Activated T-helper 2 cell treated with anti-CD3 and anti-CD28 coated beads, Interferon-gamma antibody, Interleukin-2, Interleukin-4, amounts not matched to agents 10 μg/mL and 5 μg/mL and 100 μg/mL, durations not matched to agents 14 hours and 24 hours and 36 hours (primary cell): ENCODE measurements at regions not wholly inside any gene's neighbourhood (a gene's known extent, or its start where the extent isn't known, plus 50 kb on each side); places are given as distances from the start of the nearest gene placed in this dataset.

Experiments used
- DNase-seq: peaks from one replicate; pipeline ENCODE4 v3.0.0; 2021; ENCODE audit warnings: low spot score
- H3K27ac Mint-ChIP-seq: one replicate; pipeline ENCODE4 v1.8.0; 2021; ENCODE audit warnings: mixed read lengths
- H3K27me3 Mint-ChIP-seq: one replicate; pipeline ENCODE4 v1.8.0; 2021; ENCODE audit warnings: low read depth, mixed read lengths
- H3K36me3 Mint-ChIP-seq: one replicate; pipeline ENCODE4 v1.8.0; 2021; ENCODE audit warnings: low read depth, mixed read lengths
- H3K4me1 Mint-ChIP-seq: one replicate; pipeline ENCODE4 v1.8.0; 2021; ENCODE audit warnings: low read depth, mixed read lengths
- H3K4me3 Mint-ChIP-seq: one replicate; pipeline ENCODE4 v1.8.0; 2021; ENCODE audit warnings: low read depth, mild to moderate bottlenecking, moderate library complexity, mixed read lengths
- H3K9me3 Mint-ChIP-seq: one replicate; pipeline ENCODE4 v1.8.0; 2021; ENCODE audit warnings: mixed read lengths
- intact Hi-C: fragments of 100-400 bp; cut with micrococcal nuclease; formaldehyde crosslinking; loops from one replicate; pipeline ENCODE4 v1.15.1; 2023

DNA sequence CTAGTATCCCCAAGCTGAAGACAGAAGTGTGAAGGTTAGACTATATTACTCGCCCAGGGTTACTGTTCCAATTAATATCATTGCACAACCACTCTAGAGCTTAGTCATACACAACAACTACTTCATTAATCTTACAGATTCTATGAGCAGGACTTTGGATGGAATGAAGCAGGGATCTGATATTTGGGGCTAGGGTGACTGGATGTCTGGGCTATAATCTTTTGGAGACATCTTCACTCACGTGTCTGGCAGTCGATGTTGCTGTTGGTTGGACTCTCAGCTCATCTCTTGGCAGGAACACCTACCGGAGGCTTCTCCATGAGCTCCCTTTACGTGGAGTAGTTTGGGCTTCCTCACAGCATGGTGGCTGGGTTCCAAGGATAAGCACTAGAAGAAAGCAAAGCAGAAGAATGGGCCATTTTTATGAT is 519.2 kb upstream of the B3GALT2 start:
- intact Hi-C loops: loop anchor here (10.0 kb wide), 1 partner anchor 1171 kb away; no protein-coding TSS in a partner anchor
- DNase-seq: no peak
- peaks cover 50% of the 10 kb centered on the region for H3K4me1 Mint-ChIP-seq
- no peaks in the 10 kb centered on the region for H3K27me3 Mint-ChIP-seq
- peaks cover 10% of the 10 kb centered on the region for H3K9me3 Mint-ChIP-seq
- H3K36me3 Mint-ChIP-seq: peaks cover 14% of the 10 kb centered on the region
- H3K27ac Mint-ChIP-seq: no peak overlapping the region
- H3K4me3 Mint-ChIP-seq: no peak overlapping the region

DNA sequence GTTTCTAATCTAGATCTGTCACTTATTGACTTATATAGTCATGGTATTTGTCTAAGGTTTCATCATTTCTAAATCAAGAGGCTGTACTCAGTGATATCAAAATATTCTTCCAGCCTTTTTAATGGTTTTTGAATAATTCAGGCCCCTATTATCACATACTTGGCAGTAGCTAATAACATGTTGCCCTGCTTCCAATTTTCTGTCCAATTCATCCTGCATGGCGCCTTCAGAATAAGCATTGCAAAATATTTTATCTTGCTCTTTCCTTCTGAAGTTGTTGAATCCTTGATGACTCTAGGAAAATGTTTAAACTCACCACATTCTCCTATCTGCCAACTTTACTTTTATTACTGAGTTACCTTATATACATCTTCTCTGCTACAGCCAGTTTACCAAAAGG is 517.2 kb upstream of the B3GALT2 start:
- no peak for DNase-seq
- Mint-ChIP-seq H3K9me3 (peaks cover 10% of the 10 kb centered on the region), H3K4me3 (no peak overlapping the region), H3K36me3 (peaks cover 14% of the 10 kb centered on the region), H3K4me1 (peaks cover 52% of the 10 kb centered on the region), H3K27ac (no peak overlapping the region), H3K27me3 (no peaks in the 10 kb centered on the region)
- intact Hi-C loops: loop anchor here (5.0 to 10.0 kb wide), 3 partner anchors 111 to 1169 kb away; no protein-coding TSS in a partner anchor

- H3K27ac Mint-ChIP-seq: no peak overlapping the region
- peaks cover 52% of the 10 kb centered on the region for H3K4me1 Mint-ChIP-seq
- no peaks in the 10 kb centered on the region for H3K27me3 Mint-ChIP-seq
- intact Hi-C loops: loop anchor here (5.0 to 10.0 kb wide), 3 partner anchors 111 to 1168 kb away; no protein-coding TSS in a partner anchor
- peaks cover 14% of the 10 kb centered on the region for H3K36me3 Mint-ChIP-seq
- no peak for DNase-seq
- no peak overlapping the region for H3K4me3 Mint-ChIP-seq
- H3K9me3 Mint-ChIP-seq: peaks cover 10% of the 10 kb centered on the region
Measured at GRCh38 chr1:193703121-193703520, 516.7 kb upstream of the B3GALT2 start.

DNA sequence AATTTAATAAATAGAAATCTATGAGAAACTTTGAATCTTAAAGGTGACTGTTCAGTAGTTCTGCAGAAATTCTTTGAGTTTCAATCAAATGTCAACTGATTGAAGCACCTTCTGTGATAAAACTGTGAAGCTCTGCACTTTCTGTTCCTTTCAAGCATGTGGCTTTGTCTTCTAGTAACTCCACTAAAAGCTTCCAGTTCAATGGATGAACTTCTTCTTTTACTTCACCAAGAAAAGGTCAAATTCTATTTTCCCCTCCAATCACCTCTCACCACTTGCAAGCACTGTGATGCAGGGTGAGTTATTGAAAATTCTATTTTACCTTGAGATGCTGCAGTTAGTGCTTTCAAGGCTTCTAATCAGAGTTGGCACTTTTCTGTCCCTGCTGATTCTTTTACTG is 515.3 kb upstream of the B3GALT2 start:
- peaks cover 14% of the 10 kb centered on the region for H3K36me3 Mint-ChIP-seq
- no peaks in the 10 kb centered on the region for H3K27me3 Mint-ChIP-seq
- no peak for DNase-seq
- peaks cover 42% of the 10 kb centered on the region for H3K4me1 Mint-ChIP-seq
- peaks cover 10% of the 10 kb centered on the region for H3K9me3 Mint-ChIP-seq
- peak overlapping the region; percentile 72 for H3K27ac Mint-ChIP-seq
- intact Hi-C loops: loop anchor here (1.0 to 10.0 kb wide), 12 partner anchors 23 to 1167 kb away; no protein-coding TSS in a partner anchor
- H3K4me3 Mint-ChIP-seq: no peak overlapping the region

DNA sequence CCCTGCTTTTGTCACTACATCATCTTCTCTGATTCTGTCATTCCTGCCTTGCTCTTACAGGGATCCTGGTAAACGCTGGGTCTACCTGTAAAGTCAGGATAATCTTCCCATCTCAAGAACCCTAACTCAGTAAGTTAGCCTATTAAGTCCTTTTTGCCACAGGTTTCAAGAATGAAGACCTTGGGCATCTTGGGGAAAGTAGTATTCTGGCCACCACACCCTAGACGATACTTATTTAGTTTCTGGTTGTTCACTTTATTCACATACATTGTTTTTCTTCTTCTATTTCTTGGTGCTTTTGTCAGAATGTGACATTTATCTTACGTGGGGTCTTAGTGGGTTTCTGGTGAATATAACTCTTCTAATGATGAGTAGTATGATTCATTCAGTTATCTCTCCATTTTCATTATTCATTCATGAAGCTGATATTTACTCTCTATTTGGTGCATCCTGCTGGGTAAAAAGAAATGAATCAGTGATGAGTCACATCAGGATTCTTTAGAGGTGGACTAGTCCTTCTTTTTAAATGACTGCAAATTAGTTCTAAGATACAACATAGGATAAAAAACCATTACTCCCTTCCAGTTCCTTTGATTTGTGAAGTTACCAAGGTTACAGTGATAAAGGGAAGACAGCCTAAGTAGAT is 514.4 kb upstream of the B3GALT2 start:
- Mint-ChIP-seq H3K4me1 (peaks cover 38% of the 10 kb centered on the region), H3K27ac (peak overlapping the region; percentile 72), H3K27me3 (no peaks in the 10 kb centered on the region), H3K9me3 (peaks cover 8% of the 10 kb centered on the region), H3K4me3 (peak overlapping the region; percentile 5), H3K36me3 (peaks cover 12% of the 10 kb centered on the region)
- intact Hi-C loops: loop anchor here (1.0 to 10.0 kb wide), 12 partner anchors 22 to 1166 kb away; no protein-coding TSS in a partner anchor
- DNase-seq: no peak

GRCh38 chr1:193699261-193699660 is 512.8 kb upstream of the B3GALT2 start:
- H3K36me3 Mint-ChIP-seq: peaks cover 4% of the 10 kb centered on the region
- intact Hi-C loops: no loop called here
- no peak overlapping the region for H3K27ac Mint-ChIP-seq
- H3K27me3 Mint-ChIP-seq: no peaks in the 10 kb centered on the region
- H3K4me1 Mint-ChIP-seq: peaks cover 33% of the 10 kb centered on the region
- no peaks in the 10 kb centered on the region for H3K9me3 Mint-ChIP-seq
- DNase-seq: no peak
- no peak overlapping the region for H3K4me3 Mint-ChIP-seq

DNA sequence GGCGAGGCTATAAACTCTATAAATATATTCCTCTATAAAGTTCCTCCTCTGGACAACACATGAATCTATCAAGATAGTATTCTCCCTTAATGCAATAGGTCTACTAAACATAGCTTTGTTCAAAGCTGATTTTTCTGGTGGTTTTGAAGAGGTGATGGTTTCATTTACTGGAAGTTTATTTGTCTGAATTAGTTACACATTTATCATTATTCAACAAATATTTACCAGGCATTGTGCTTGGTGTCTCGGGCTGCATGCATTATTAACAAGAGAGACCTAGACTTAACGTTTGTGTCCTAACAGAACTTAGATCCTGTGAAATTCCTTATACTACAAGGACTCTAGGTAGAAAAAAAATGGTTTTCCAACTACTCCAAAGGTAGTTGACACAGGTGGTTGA is 511.4 kb upstream of the B3GALT2 start:
- no peaks in the 10 kb centered on the region for H3K27me3 Mint-ChIP-seq
- no peak for DNase-seq

DNA sequence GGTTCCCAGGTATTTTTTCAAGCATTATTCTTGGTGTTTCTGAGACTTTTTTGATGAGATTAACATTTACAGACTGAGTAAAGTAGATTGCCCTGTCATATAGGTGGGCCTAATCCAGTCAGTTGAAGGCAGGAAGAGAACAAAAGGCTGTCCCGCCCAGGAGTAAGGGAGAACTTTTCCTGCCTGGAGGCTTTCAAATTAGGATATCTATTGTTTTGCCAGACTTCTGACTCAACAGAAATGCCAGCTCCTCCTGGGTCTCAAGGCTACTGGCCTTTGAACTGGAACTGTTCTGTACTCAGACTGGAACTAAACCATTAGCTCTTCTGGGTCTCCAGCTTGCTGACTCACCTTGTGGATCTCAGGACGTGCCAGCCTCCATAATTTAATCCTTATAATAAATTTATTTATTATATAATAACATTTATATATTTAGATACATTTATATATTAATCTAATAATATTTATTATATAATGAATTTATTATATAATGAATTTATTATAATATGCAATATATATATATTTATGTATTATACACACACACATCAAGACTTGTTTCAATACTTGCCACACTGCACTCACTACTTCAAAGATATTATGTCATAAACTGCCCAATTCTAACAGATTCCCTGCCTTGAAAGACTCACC is 510.8 kb upstream of the B3GALT2 start:
- Mint-ChIP-seq H3K27me3 (no peaks in the 10 kb centered on the region), H3K4me1 (peaks cover 19% of the 10 kb centered on the region), H3K36me3 (no peaks in the 10 kb centered on the region), H3K27ac (no peak overlapping the region), H3K9me3 (no peaks in the 10 kb centered on the region), H3K4me3 (no peak overlapping the region)
- intact Hi-C loops: no loop called here
- DNase-seq: no peak

More for the DNA sequence above, 511.4 kb upstream of the B3GALT2 start:
- Mint-ChIP-seq H3K27ac (no peak overlapping the region), H3K9me3 (no peaks in the 10 kb centered on the region), H3K36me3 (no peaks in the 10 kb centered on the region), H3K4me1 (peaks cover 22% of the 10 kb centered on the region), H3K4me3 (no peak overlapping the region)
- intact Hi-C loops: no loop called here

DNA sequence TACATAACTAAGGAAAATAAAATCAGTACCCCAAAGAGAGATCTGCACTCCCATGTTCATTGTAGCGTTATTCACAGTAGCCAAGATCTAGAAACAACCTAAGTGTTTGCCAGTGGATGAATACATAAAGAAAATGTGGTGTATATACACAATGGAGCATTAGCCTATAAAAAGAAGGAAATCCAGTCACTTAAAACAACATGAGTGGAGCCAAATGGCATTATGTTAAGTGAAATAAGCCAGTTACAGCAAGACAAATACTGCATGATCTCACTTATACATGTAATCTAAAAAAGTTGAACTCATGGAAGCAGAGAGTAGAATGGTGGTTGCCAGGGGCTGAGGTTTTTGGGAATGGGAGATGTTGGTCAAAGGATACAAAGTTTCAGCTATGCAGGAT is 508.3 kb upstream of the B3GALT2 start:
- intact Hi-C loops: no loop called here
- DNase-seq: no peak
- peaks cover under 1% of the 10 kb centered on the region for H3K9me3 Mint-ChIP-seq
- H3K27ac Mint-ChIP-seq: no peak overlapping the region
- H3K27me3 Mint-ChIP-seq: no peaks in the 10 kb centered on the region
- no peaks in the 10 kb centered on the region for H3K4me1 Mint-ChIP-seq
- H3K4me3 Mint-ChIP-seq: no peak overlapping the region
- H3K36me3 Mint-ChIP-seq: peaks cover under 1% of the 10 kb centered on the region

DNA sequence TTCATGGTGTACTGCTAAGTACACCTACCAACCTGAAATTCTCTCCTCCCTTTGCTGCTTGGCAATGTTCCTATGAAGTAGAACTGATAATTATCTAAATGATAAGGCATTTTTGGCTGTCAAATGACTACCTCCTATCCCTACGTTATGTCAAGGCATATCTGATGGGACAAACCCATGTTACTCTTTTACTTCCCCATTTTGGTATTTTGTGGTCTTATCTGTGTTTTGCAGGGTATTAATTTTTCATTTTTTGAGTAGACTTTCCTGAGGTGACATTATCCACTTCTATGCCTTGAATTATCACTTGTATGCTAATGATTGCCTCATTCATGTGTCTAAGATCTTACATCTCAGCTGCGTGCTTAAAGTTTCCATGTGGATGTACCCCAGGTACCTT is 499.6 kb upstream of the B3GALT2 start:
- H3K27ac Mint-ChIP-seq: no peak overlapping the region

GRCh38 chr1:193681422-193681821 is 495.0 kb upstream of the B3GALT2 start:
- no peak overlapping the region for H3K4me3 Mint-ChIP-seq
- H3K36me3 Mint-ChIP-seq: no peaks in the 10 kb centered on the region
- H3K9me3 Mint-ChIP-seq: peaks cover 13% of the 10 kb centered on the region
- peaks cover 32% of the 10 kb centered on the region for H3K4me1 Mint-ChIP-seq
- no peak overlapping the region for H3K27ac Mint-ChIP-seq
- no peak for DNase-seq
- H3K27me3 Mint-ChIP-seq: no peaks in the 10 kb centered on the region
- intact Hi-C loops: no loop called here

More for the DNA sequence above, 499.6 kb upstream of the B3GALT2 start:
- peaks cover 3% of the 10 kb centered on the region for H3K36me3 Mint-ChIP-seq
- intact Hi-C loops: no loop called here
- H3K9me3 Mint-ChIP-seq: peaks cover 23% of the 10 kb centered on the region
- no peak overlapping the region for H3K4me3 Mint-ChIP-seq
- peaks cover 9% of the 10 kb centered on the region for H3K4me1 Mint-ChIP-seq
- H3K27me3 Mint-ChIP-seq: no peaks in the 10 kb centered on the region
- no peak for DNase-seq

GRCh38 chr1:193680924-193681316 is 494.5 kb upstream of the B3GALT2 start:
- DNase-seq: no peak
- peaks cover 9% of the 10 kb centered on the region for H3K9me3 Mint-ChIP-seq
- no peak overlapping the region for H3K27ac Mint-ChIP-seq
- H3K27me3 Mint-ChIP-seq: no peaks in the 10 kb centered on the region
- peaks cover 27% of the 10 kb centered on the region for H3K4me1 Mint-ChIP-seq
- no peaks in the 10 kb centered on the region for H3K36me3 Mint-ChIP-seq
- no peak overlapping the region for H3K4me3 Mint-ChIP-seq
- intact Hi-C loops: no loop called here

DNA sequence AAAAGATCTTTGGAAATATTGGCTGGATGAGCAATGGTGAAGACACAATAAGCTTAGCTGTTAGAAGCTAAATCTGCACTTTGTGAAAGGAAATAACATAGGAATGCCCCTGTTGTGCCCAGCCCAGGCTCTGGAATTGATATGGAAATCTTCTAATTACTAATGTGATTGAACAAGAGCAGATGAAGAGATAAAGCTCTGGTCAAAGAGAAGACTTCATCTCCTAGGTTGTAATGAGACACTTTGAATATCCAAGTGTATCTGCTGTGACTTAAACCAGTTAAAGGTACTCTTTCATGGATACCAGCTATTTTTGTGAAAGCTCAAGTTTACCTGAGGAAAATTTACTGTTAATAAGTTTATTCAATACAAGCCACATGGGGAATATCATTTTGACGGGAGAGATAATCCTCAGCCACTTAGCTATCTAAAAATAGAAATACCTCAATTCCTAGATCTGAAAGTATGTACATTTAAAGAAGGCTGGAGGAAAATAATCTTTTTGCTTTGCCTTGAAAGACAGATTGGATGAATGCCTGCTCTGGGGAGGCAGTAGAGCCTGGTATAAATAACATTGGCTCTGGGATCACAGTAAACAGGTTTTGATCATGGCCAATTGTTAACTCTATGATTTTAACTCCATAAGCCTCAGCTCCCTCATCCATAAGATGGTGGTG is 494.0 kb upstream of the B3GALT2 start:
- H3K4me3 Mint-ChIP-seq: no peak overlapping the region
- intact Hi-C loops: no loop called here
- H3K27ac Mint-ChIP-seq: no peak overlapping the region

More for the DNA sequence above, 494.0 kb upstream of the B3GALT2 start:
- Mint-ChIP-seq H3K9me3 (peaks cover 3% of the 10 kb centered on the region), H3K27me3 (no peaks in the 10 kb centered on the region), H3K36me3 (no peaks in the 10 kb centered on the region), H3K4me1 (peaks cover 23% of the 10 kb centered on the region)
- DNase-seq: no peak
